CD4-positive, alpha-beta T cell (primary cell): ENCODE measurements at regions not wholly inside any gene's neighbourhood (a gene's known extent, or its start where the extent isn't known, plus 50 kb on each side); places are given as distances from the start of the nearest gene placed in this dataset.

Experiments
- ATAC-seq: fragments of 200-7000 bp; cut with Tn5 transposase; one replicate; pipeline ENCODE4 v1.10.0; 2022; ENCODE audit warnings: mild to moderate bottlenecking; ENCODE audit not compliant: poor library complexity
- CTCF ChIA-PET: fragments of 350-600 bp; sonication (Branson Sonifier 250); formaldehyde crosslinking; loops from one replicate; lab custom pipeline; 2021; ENCODE audit warnings: antibody characterized with exemption, inconsistent platforms; lab: Charles Lee
- POLR2A ChIA-PET: fragments of 350-600 bp; sonication (Branson Sonifier 250); formaldehyde crosslinking; loops from one replicate; lab custom pipeline; 2021; ENCODE audit warnings: antibody characterized with exemption, inconsistent platforms; lab: Charles Lee
- DNase-seq, 14 experiments: peaks; one replicate each; pipeline ENCODE4 v3.0.0-alpha.2; 2013 to 2020; ENCODE audit warnings: mixed read lengths in 2 of 14
- H3K27ac ChIP-seq, 2 donors: one replicate each; pipeline versions ENCODE4 v1.5.1 to v1.7.0; 2013; ENCODE audit warnings: low read length in 2 of 2, low read depth in 1 of 2, mild to moderate bottlenecking in 1 of 2
- H3K27me3 ChIP-seq, 2 experiments: 1 replicate in 1 of 2; 2 replicates in 1 of 2; pipeline versions ENCODE4 v1.6.1 to v1.7.0; 2013; ENCODE audit warnings: low read length in 2 of 2, control low read depth in 1 of 2, mild to moderate bottlenecking in 1 of 2, moderate library complexity in 1 of 2; ENCODE audit not compliant: insufficient read depth in 2 of 2, control insufficient read depth in 1 of 2
- H3K36me3 ChIP-seq: one replicate; pipeline ENCODE4 v1.6.1; 2013; ENCODE audit warnings: low read length, control low read depth; ENCODE audit not compliant: insufficient read depth
- H3K4me1 ChIP-seq: one replicate; pipeline ENCODE4 v1.6.1; 2013; ENCODE audit warnings: low read length, control low read depth; ENCODE audit not compliant: insufficient read depth
- H3K4me3 ChIP-seq: one replicate; pipeline ENCODE4 v1.5.1; 2013; ENCODE audit warnings: mild to moderate bottlenecking, low read length, moderate library complexity
- H3K9me3 ChIP-seq, 2 experiments: 1 replicate in 1 of 2; 2 replicates in 1 of 2; pipeline versions ENCODE4 v1.6.1 to v1.7.0; 2013; ENCODE audit warnings: low read length in 2 of 2, mild to moderate bottlenecking in 2 of 2, control low read depth in 1 of 2, moderate library complexity in 1 of 2; ENCODE audit not compliant: control insufficient read depth in 1 of 2, insufficient read depth in 1 of 2
- H3K27ac Mint-ChIP-seq: one replicate; pipeline ENCODE4 v1.8.0; 2020; ENCODE audit warnings: mixed read lengths
- H3K27me3 Mint-ChIP-seq: one replicate; pipeline ENCODE4 v1.8.0; 2021; ENCODE audit warnings: mixed read lengths
- H3K36me3 Mint-ChIP-seq: one replicate; pipeline ENCODE4 v1.8.0; 2021; ENCODE audit warnings: low read depth, mixed read lengths
- H3K4me1 Mint-ChIP-seq: one replicate; pipeline ENCODE4 v1.8.0; 2021; ENCODE audit warnings: low read depth, mixed read lengths
- H3K4me3 Mint-ChIP-seq: one replicate; pipeline ENCODE4 v1.8.0; 2020; ENCODE audit warnings: mild to moderate bottlenecking, mixed read lengths
- H3K9me3 Mint-ChIP-seq: one replicate; pipeline ENCODE4 v1.8.0; 2020; ENCODE audit warnings: mixed read lengths
- intact Hi-C, 2 experiments: fragments of 100-400 bp; cut with DNase I in 1 of 2; cut with micrococcal nuclease in 1 of 2; formaldehyde crosslinking; loops; one replicate each; pipeline versions ENCODE4 v1.15.1 to v1.9.0; 2023 to 2025; cut with DNase I, micrococcal nuclease
- TF ChIP-seq, protein P1 (sequence below): fragments of 200-600 bp; IDR thresholded peaks from one replicate; pipeline ENCODE4 v1.8.0; 2022; ENCODE audit warnings: antibody characterized with exemption, mild to moderate bottlenecking

- POLR2A ChIA-PET: no interaction called here
- H3K9me3 Mint-ChIP-seq: peaks cover 3% of the 10 kb centered on the region
- Histone ChIP-seq H3K4me3 (no peak overlapping the region), H3K9me3 (peaks cover 0 to 15% of the 10 kb centered on the region in 2 experiments), H3K4me1 (no peaks in the 10 kb centered on the region), H3K27ac (no peak overlapping the region), H3K36me3 (no peaks in the 10 kb centered on the region), H3K27me3 (no peaks in the 10 kb centered on the region)
- no peak overlapping the region for H3K4me3 Mint-ChIP-seq
- H3K27me3 Mint-ChIP-seq: no peaks in the 10 kb centered on the region
- H3K27ac Mint-ChIP-seq: no peak overlapping the region
- CTCF ChIA-PET: no interaction called here
- H3K36me3 Mint-ChIP-seq: no peaks in the 10 kb centered on the region
- TF ChIP-seq, protein P1, sequence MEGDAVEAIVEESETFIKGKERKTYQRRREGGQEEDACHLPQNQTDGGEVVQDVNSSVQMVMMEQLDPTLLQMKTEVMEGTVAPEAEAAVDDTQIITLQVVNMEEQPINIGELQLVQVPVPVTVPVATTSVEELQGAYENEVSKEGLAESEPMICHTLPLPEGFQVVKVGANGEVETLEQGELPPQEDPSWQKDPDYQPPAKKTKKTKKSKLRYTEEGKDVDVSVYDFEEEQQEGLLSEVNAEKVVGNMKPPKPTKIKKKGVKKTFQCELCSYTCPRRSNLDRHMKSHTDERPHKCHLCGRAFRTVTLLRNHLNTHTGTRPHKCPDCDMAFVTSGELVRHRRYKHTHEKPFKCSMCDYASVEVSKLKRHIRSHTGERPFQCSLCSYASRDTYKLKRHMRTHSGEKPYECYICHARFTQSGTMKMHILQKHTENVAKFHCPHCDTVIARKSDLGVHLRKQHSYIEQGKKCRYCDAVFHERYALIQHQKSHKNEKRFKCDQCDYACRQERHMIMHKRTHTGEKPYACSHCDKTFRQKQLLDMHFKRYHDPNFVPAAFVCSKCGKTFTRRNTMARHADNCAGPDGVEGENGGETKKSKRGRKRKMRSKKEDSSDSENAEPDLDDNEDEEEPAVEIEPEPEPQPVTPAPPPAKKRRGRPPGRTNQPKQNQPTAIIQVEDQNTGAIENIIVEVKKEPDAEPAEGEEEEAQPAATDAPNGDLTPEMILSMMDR: no peak
- intact Hi-C loops: no loop called here
- no peaks in the 10 kb centered on the region for H3K4me1 Mint-ChIP-seq
- ATAC-seq (no peak), DNase-seq (no peak)
Measured at GRCh38 chr7:68744036-68744435, 854.2 kb upstream of the AUTS2 start.

DNA sequence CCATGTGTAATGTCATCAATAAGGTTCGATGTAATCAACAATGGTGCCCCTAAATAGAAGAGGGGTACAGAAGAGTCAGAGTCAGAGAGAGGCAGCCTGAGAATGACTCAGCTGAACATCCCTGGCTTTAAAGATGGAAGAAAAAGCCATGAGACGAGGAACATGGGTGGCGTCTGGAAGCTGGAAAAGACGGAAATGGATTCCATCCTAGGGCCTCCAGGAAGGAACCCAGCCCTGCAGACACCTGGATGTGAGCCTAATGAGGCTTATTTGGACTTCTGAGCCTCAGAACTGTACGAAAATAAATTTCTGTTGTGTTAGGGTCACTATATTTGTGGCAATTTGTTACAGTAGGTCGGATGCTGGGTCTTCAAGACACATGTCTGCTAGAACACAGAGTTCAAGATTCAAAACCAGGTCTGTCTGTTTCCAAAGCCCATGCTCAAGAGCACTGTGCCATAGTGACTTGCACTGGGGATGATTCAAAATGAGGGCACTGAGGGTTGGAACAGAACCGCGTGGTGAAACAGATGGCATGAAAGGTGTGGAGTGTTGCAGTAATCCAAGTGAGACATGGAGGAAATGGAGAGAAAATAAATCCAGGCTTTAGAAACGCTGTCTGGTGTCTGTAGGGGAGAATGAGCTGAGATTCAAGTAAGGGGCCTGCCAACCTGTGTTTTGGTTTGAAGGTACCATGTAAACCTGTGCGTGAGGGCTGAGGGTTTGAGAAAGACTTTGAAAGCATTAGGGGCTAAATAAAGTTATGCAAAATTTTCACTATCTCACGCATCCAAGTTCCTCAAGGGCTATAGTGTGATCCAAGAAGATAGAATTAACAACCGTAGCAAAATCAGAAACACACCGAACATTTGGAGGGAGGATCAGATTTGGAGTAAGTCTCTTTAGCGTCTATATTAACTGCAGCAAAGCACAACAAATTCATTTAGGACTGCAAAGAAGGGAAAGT, 849.1 kb upstream of the AUTS2 start:
- no peaks in the 10 kb centered on the region for H3K36me3 ChIP-seq
- peaks cover 0 to 25% of the 10 kb centered on the region in 2 experiments for H3K9me3 ChIP-seq
- H3K27me3 ChIP-seq: no peaks in the 10 kb centered on the region
- DNase-seq (no peak), ATAC-seq (no peak)
- Mint-ChIP-seq H3K4me1 (no peaks in the 10 kb centered on the region), H3K36me3 (no peaks in the 10 kb centered on the region), H3K27me3 (no peaks in the 10 kb centered on the region), H3K4me3 (no peak overlapping the region), H3K27ac (no peak overlapping the region), H3K9me3 (no peaks in the 10 kb centered on the region)
- H3K27ac ChIP-seq: no peak overlapping the region
- TF ChIP-seq, protein P1: no peak
- ChIA-PET POLR2A (no interaction called here), CTCF (no interaction called here)
- no peak overlapping the region for H3K4me3 ChIP-seq
- no peaks in the 10 kb centered on the region for H3K4me1 ChIP-seq
- intact Hi-C loops: no loop called here

GRCh38 chr7:68752485-68753178, 845.6 kb upstream of the AUTS2 start:
- H3K27ac ChIP-seq: no peak overlapping the region
- no peaks in the 10 kb centered on the region for H3K27me3 ChIP-seq
- H3K27ac Mint-ChIP-seq: no peak overlapping the region
- TF ChIP-seq, protein P1: no peak
- no peaks in the 10 kb centered on the region for H3K27me3 Mint-ChIP-seq
- no peaks in the 10 kb centered on the region for H3K4me1 Mint-ChIP-seq
- ChIA-PET POLR2A (no interaction called here), CTCF (no interaction called here)
- H3K9me3 Mint-ChIP-seq: peaks cover 2% of the 10 kb centered on the region
- H3K4me3 Mint-ChIP-seq: no peak overlapping the region
- H3K4me3 ChIP-seq: no peak overlapping the region
- DNase-seq (no peak), ATAC-seq (no peak)
- intact Hi-C loops: no loop called here
- H3K4me1 ChIP-seq: no peaks in the 10 kb centered on the region
- no peaks in the 10 kb centered on the region for H3K36me3 ChIP-seq
- peaks cover 0 to 20% of the 10 kb centered on the region in 2 experiments for H3K9me3 ChIP-seq
- H3K36me3 Mint-ChIP-seq: no peaks in the 10 kb centered on the region
